Parathyroid adenoma (tissue), 2 donors: ENCODE measurements at regions not wholly inside any gene's neighbourhood (a gene's known extent, or its start where the extent isn't known, plus 50 kb on each side); places are given as distances from the start of the nearest gene placed in this dataset.

Source experiments
- H2AFZ ChIP-seq: fragments of 300-600 bp; sonication (generic); one replicate; pipeline ENCODE4 v1.7.0; 2017; ENCODE audit warnings: antibody characterized with exemption, mild to moderate bottlenecking
- H3K27ac ChIP-seq: fragments of 300-600 bp; sonication (generic); one replicate; pipeline ENCODE4 v1.7.0; 2017
- H3K27me3 ChIP-seq: fragments of 300-600 bp; sonication (generic); one replicate; pipeline ENCODE4 v1.7.0; 2017; ENCODE audit warnings: low read length; ENCODE audit not compliant: control insufficient read depth, insufficient read depth
- H3K36me3 ChIP-seq: fragments of 300-600 bp; sonication (generic); one replicate; pipeline ENCODE4 v1.7.0; 2017; ENCODE audit warnings: low read length; ENCODE audit not compliant: control insufficient read depth, insufficient read depth
- H3K4me1 ChIP-seq: fragments of 300-600 bp; sonication (generic); one replicate; pipeline ENCODE4 v1.7.0; 2017; ENCODE audit warnings: control low read depth
- H3K4me2 ChIP-seq: fragments of 300-600 bp; sonication (generic); one replicate; pipeline ENCODE4 v1.7.0; 2017; ENCODE audit warnings: low read length
- H3K4me3 ChIP-seq: fragments of 300-600 bp; sonication (generic); one replicate; pipeline ENCODE4 v1.7.0; 2017; ENCODE audit warnings: low read depth, low read length
- H3K79me2 ChIP-seq: fragments of 300-600 bp; sonication (generic); one replicate; pipeline ENCODE4 v1.7.0; 2017; ENCODE audit warnings: control low read depth
- H3K9ac ChIP-seq: fragments of 300-600 bp; sonication (generic); one replicate; pipeline ENCODE4 v1.7.0; 2017; ENCODE audit warnings: mild to moderate bottlenecking
- H3K9me3 ChIP-seq: fragments of 300-600 bp; sonication (generic); one replicate; pipeline ENCODE4 v1.7.0; 2017; ENCODE audit warnings: low read length; ENCODE audit not compliant: control insufficient read depth
- TF ChIP-seq, protein P1 (sequence below): fragments of 300-600 bp; sonication (generic); IDR thresholded peaks from one replicate; pipeline ENCODE4 v1.7.0; 2017; ENCODE audit warnings: antibody characterized with exemption, mild to moderate bottlenecking
- donor health status: primary hyperparathyroidism.

DNA sequence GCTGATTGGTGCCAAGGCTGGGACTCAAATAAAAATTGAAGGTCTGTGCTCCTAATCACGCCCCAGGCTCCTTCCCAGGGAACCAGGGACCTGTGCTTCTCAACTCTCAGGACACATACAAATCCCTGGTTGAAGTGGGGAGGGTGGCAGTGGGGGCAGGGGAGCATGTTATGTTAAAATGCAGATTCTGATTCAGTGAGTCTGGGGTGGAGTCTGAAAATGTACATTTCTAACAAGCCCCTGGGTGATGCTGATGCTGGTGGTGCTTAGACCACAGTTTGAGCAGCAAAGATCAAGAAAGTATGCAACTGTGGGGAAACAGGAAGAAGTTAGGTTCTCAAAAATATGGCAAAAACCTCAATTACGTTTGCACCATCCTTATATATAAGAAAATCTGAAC, 236.5 kb downstream of the MAGEB17 start:
- Histone ChIP-seq H3K27me3 (no peaks in the 10 kb centered on the region), H3K9ac (no peak overlapping the region), H3K9me3 (no peaks in the 10 kb centered on the region), H2AFZ (no peak overlapping the region), H3K36me3 (no peaks in the 10 kb centered on the region), H3K4me3 (no peak overlapping the region), H3K4me2 (no peak overlapping the region), H3K27ac (no peak overlapping the region), H3K4me1 (no peaks in the 10 kb centered on the region), H3K79me2 (no peaks in the 10 kb centered on the region)
- TF ChIP-seq, protein P1, sequence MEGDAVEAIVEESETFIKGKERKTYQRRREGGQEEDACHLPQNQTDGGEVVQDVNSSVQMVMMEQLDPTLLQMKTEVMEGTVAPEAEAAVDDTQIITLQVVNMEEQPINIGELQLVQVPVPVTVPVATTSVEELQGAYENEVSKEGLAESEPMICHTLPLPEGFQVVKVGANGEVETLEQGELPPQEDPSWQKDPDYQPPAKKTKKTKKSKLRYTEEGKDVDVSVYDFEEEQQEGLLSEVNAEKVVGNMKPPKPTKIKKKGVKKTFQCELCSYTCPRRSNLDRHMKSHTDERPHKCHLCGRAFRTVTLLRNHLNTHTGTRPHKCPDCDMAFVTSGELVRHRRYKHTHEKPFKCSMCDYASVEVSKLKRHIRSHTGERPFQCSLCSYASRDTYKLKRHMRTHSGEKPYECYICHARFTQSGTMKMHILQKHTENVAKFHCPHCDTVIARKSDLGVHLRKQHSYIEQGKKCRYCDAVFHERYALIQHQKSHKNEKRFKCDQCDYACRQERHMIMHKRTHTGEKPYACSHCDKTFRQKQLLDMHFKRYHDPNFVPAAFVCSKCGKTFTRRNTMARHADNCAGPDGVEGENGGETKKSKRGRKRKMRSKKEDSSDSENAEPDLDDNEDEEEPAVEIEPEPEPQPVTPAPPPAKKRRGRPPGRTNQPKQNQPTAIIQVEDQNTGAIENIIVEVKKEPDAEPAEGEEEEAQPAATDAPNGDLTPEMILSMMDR: no peak

DNA sequence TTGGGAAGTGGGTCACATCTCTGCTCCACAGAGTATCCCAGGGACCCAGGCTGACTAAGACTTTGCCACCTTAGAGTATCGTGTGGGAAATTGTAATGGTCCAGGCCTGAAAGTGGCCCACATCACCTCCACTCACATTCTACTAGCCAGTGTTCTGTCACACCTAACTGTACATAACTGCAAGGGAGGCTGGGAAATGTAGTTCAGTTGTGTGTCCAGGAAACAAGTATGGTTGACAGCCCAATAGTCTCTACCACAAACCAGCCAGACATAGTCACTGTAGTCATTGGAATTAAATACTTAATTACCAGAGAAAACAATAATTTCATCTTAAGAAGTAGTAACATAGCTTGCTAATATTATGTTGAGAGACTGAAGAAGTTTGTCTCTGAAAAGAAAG, 233.4 kb upstream of the S100G start:
- no peaks in the 10 kb centered on the region for H3K9me3 ChIP-seq
- TF ChIP-seq, protein P1: no peak
- H2AFZ ChIP-seq: no peak overlapping the region
- H3K27ac ChIP-seq: no peak overlapping the region
- H3K4me1 ChIP-seq: no peaks in the 10 kb centered on the region
- H3K9ac ChIP-seq: no peak overlapping the region
- no peaks in the 10 kb centered on the region for H3K79me2 ChIP-seq
- H3K27me3 ChIP-seq: no peaks in the 10 kb centered on the region
- H3K4me2 ChIP-seq: no peak overlapping the region
- H3K36me3 ChIP-seq: no peaks in the 10 kb centered on the region
- H3K4me3 ChIP-seq: no peak overlapping the region

DNA sequence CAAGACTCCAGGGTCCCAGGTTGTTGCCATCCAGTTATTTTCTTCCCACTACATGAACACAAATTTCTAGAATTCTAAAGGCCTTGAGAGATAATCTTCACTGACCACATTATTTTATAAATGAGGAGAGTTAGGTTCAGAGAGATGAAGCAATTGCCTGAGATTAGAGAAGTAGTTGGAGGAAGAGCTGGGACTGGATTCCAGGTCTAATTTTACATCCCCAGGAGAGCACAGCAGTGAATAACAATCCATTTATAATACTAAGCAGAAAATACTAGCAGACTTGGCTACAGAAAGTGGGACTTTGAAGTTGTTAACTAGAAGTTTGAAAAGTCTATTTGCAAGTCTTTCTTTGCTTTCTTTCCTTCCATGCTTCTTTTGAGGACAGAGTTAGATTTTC, 231.3 kb upstream of the S100G start:
- TF ChIP-seq, protein P1: no peak

DNA sequence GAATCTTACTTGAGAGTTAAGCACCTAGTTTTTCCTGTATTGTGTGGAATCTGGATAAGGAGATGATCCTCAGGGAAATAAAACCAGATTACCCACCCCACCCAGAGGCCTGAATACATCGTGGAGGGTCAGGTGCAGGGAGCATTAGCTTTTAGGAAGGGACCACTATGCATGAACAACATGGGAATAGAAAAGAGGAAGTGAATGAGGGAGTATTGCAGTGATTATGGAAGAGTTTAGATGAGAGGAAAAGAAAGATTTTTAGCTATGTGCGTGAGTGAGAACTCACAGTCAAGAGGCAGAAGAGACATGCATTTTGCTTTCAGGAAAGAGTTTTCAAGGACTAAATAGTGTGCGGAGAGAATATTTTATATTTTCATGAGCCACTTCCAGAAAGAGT, 222.3 kb upstream of the S100G start:
- Histone ChIP-seq H3K36me3 (no peaks in the 10 kb centered on the region), H3K9me3 (no peaks in the 10 kb centered on the region), H3K4me3 (no peak overlapping the region), H3K9ac (no peak overlapping the region), H3K27me3 (no peaks in the 10 kb centered on the region), H3K4me1 (no peaks in the 10 kb centered on the region), H3K4me2 (no peak overlapping the region), H2AFZ (no peak overlapping the region), H3K79me2 (no peaks in the 10 kb centered on the region), H3K27ac (no peak overlapping the region)
- TF ChIP-seq, protein P1: no peak

More for the DNA sequence above, 231.3 kb upstream of the S100G start:
- H3K9ac ChIP-seq: no peak overlapping the region
- no peaks in the 10 kb centered on the region for H3K9me3 ChIP-seq
- no peak overlapping the region for H3K4me3 ChIP-seq
- H3K4me1 ChIP-seq: no peaks in the 10 kb centered on the region
- no peak overlapping the region for H3K4me2 ChIP-seq
- H3K27ac ChIP-seq: no peak overlapping the region
- H3K79me2 ChIP-seq: no peaks in the 10 kb centered on the region
- H3K36me3 ChIP-seq: no peaks in the 10 kb centered on the region
- H2AFZ ChIP-seq: no peak overlapping the region
- H3K27me3 ChIP-seq: no peaks in the 10 kb centered on the region

DNA sequence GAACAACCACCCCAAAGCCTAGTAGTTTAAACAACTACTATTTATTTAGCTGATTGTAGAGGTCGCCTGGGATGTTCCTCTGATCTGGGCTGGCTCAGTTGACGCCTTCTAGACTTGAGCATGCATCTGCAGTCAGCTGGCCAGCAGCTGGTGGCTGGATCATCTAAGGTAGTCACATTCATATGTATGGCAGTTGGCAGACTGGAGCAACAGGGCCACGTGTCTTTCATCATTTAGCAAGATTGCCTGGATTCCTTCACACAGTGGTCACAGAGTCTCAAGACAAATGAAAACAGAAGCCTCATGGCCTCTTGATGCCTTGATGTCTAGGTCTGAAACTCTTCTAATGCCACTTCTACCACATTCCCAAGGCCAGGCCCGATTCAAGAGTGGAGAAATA, 220.6 kb upstream of the S100G start:
- Histone ChIP-seq H2AFZ (no peak overlapping the region), H3K79me2 (no peaks in the 10 kb centered on the region), H3K36me3 (no peaks in the 10 kb centered on the region), H3K9ac (no peak overlapping the region), H3K4me1 (no peaks in the 10 kb centered on the region), H3K4me2 (no peak overlapping the region), H3K27ac (no peak overlapping the region), H3K9me3 (no peaks in the 10 kb centered on the region), H3K27me3 (no peaks in the 10 kb centered on the region), H3K4me3 (no peak overlapping the region)
- TF ChIP-seq, protein P1: no peak
